OCI-LY1 (cell line): ENCODE measurements at regions not wholly inside any gene's neighbourhood (a gene's known extent, or its start where the extent isn't known, plus 50 kb on each side); places are given as distances from the start of the nearest gene placed in this dataset.

Source experiments
- H2AFZ ChIP-seq: fragments of 200-600 bp; sonication (generic), shearing (Covaris generic); 2 replicates; pipeline ENCODE4 v1.6.0; 2014; ENCODE audit warnings: antibody characterized with exemption, mild to moderate bottlenecking, low read length
- H3F3A ChIP-seq: fragments of 200-600 bp; sonication (generic), shearing (Covaris generic); 2 replicates; pipeline ENCODE4 v1.6.0; 2014; ENCODE audit warnings: mild to moderate bottlenecking, antibody characterized with exemption, low read length, moderate library complexity; ENCODE audit not compliant: insufficient read depth
- H3K27ac ChIP-seq: fragments of 200-600 bp; sonication (generic); 2 replicates; pipeline ENCODE4 v1.5.1; 2014; ENCODE audit warnings: low read length, mixed run types, mild to moderate bottlenecking, low read depth; ENCODE audit not compliant: poor library complexity, severe bottlenecking
- H3K27me3 ChIP-seq: fragments of 200-600 bp; sonication (generic); 2 replicates; pipeline ENCODE4 v1.6.0; 2014; ENCODE audit warnings: antibody characterized with exemption, mild to moderate bottlenecking, low read length, moderate library complexity; ENCODE audit not compliant: insufficient read depth
- H3K36me3 ChIP-seq: fragments of 200-600 bp; sonication (generic); 2 replicates; pipeline ENCODE4 v1.6.1; 2014; ENCODE audit warnings: mild to moderate bottlenecking, antibody characterized with exemption, low read length, moderate library complexity, mixed read lengths; ENCODE audit not compliant: insufficient read depth
- H3K4me1 ChIP-seq: fragments of 200-600 bp; sonication (generic); 2 replicates; pipeline ENCODE4 v1.5.1; 2014; ENCODE audit warnings: mild to moderate bottlenecking, low read length, moderate library complexity; ENCODE audit not compliant: insufficient read depth, severe bottlenecking
- H3K4me2 ChIP-seq: fragments of 200-600 bp; sonication (generic), shearing (Covaris generic); 2 replicates; pipeline ENCODE4 v1.6.1; 2014; ENCODE audit warnings: low read length
- H3K4me3 ChIP-seq: fragments of 200-600 bp; sonication (generic); 2 replicates; pipeline ENCODE4 v1.5.1; 2014; ENCODE audit warnings: low read length, low read depth, mild to moderate bottlenecking, mixed read lengths; ENCODE audit not compliant: poor library complexity, severe bottlenecking
- H3K79me2 ChIP-seq: fragments of 200-600 bp; shearing (Covaris generic); 2 replicates; pipeline ENCODE4 v1.6.1; 2016; ENCODE audit warnings: mixed run types, low read length, mixed read lengths; ENCODE audit not compliant: insufficient read depth
- H3K9ac ChIP-seq: fragments of 200-600 bp; sonication (generic), shearing (Covaris generic); 2 replicates; pipeline ENCODE4 v1.6.1; 2014; ENCODE audit warnings: mild to moderate bottlenecking, low read length, mixed read lengths
- H3K9me2 ChIP-seq: fragments of 200-600 bp; sonication (generic), shearing (Covaris generic); 2 replicates; pipeline ENCODE4 v1.6.1; 2014; ENCODE audit warnings: low read depth, mild to moderate bottlenecking, low read length, mixed read lengths
- H3K9me3 ChIP-seq: fragments of 200-600 bp; shearing (Covaris generic); 2 replicates; pipeline ENCODE4 v1.6.1; 2014; ENCODE audit warnings: low read length, mixed read lengths
- H4K20me1 ChIP-seq: fragments of 200-600 bp; sonication (generic), shearing (Covaris generic); 2 replicates; pipeline ENCODE4 v1.6.0; 2016; ENCODE audit warnings: mild to moderate bottlenecking, low read length; ENCODE audit not compliant: insufficient read depth
- CTCF ChIP-seq: fragments of 200-600 bp; sonication (generic), shearing (Covaris generic); IDR thresholded peaks from 2 replicates; pipeline ENCODE4 v1.5.1; 2017; ENCODE audit warnings: mild to moderate bottlenecking, antibody characterized with exemption, low read length, moderate library complexity, mixed read lengths
- EZH2 ChIP-seq: fragments of 200-600 bp; sonication (generic), shearing (Covaris generic); IDR thresholded peaks from 2 replicates; pipeline ENCODE4 v1.8.0; 2017; ENCODE audit warnings: borderline replicate concordance, mixed run types, mild to moderate bottlenecking, antibody characterized with exemption, low read length, moderate library complexity, mixed read lengths

GRCh38 chr12:39012870-39013269 lies 107.5 kb upstream of the CPNE8 start:
- H3F3A ChIP-seq: no peaks in the 10 kb centered on the region
- no peaks in the 10 kb centered on the region for H3K27me3 ChIP-seq
- no peaks in the 10 kb centered on the region for H4K20me1 ChIP-seq
- H3K27ac ChIP-seq: no peak overlapping the region
- no peaks in the 10 kb centered on the region for H3K36me3 ChIP-seq
- H3K79me2 ChIP-seq: no peaks in the 10 kb centered on the region
- no peak overlapping the region for H3K4me2 ChIP-seq
- no peaks in the 10 kb centered on the region for H3K9me3 ChIP-seq
- no peak overlapping the region for H3K9ac ChIP-seq
- TF ChIP-seq EZH2 (no peak), CTCF (no peak)
- no peak overlapping the region for H2AFZ ChIP-seq
- H3K9me2 ChIP-seq: no peaks in the 10 kb centered on the region
- no peak overlapping the region for H3K4me3 ChIP-seq
- no peaks in the 10 kb centered on the region for H3K4me1 ChIP-seq

DNA sequence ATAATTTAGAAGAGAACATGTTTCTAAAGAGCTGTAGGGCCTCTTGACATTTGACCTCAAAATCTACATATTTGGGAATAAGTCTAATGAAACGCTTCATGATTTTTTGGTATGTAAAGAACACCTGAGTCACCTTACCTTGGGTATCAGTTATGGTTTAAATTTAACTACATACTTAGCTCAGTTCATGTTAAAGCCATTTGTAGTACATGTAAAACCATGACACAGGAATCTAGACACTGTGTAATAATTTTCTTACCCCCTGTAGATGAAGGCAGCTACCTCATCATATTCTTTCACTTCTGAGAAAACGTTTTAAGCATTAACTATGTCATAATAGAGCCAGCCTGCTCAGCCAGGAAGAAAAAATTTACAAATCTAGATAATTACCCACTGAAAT lies 105.8 kb upstream of the CPNE8 start:
- Histone ChIP-seq H3K9ac (no peak overlapping the region), H3K27me3 (no peaks in the 10 kb centered on the region), H3K4me2 (no peak overlapping the region), H3K4me1 (no peaks in the 10 kb centered on the region), H3K4me3 (no peak overlapping the region), H3K27ac (no peak overlapping the region), H4K20me1 (no peaks in the 10 kb centered on the region), H2AFZ (no peak overlapping the region), H3K36me3 (no peaks in the 10 kb centered on the region), H3K9me3 (no peaks in the 10 kb centered on the region), H3K79me2 (no peaks in the 10 kb centered on the region), H3F3A (no peaks in the 10 kb centered on the region), H3K9me2 (no peaks in the 10 kb centered on the region)
- TF ChIP-seq EZH2: no peak
- TF ChIP-seq CTCF: no peak

GRCh38 chr12:39010406-39010805 lies 105.0 kb upstream of the CPNE8 start:
- TF ChIP-seq CTCF: no peak
- no peak for TF ChIP-seq EZH2
- H2AFZ ChIP-seq: no peak overlapping the region

More at GRCh38 chr12:39010406-39010805, 105.0 kb upstream of the CPNE8 start:
- Histone ChIP-seq H3K9me2 (no peaks in the 10 kb centered on the region), H3K4me1 (no peaks in the 10 kb centered on the region), H4K20me1 (no peaks in the 10 kb centered on the region), H3K27me3 (no peaks in the 10 kb centered on the region), H3K4me3 (no peak overlapping the region), H3K79me2 (no peaks in the 10 kb centered on the region), H3K4me2 (no peak overlapping the region), H3F3A (no peaks in the 10 kb centered on the region), H3K9ac (no peak overlapping the region), H3K9me3 (no peaks in the 10 kb centered on the region), H3K36me3 (no peaks in the 10 kb centered on the region), H3K27ac (no peak overlapping the region)
